ENCODE measurements at regions not wholly inside any gene's neighbourhood (a gene's known extent, or its start where the extent isn't known, plus 50 kb on each side); places are given as distances from the start of the nearest gene placed in this dataset.

- DNase-seq (ENCODE audit: low read depth), result no peak
Observed at GRCh38 chr10:130371156-130371555, 235.0 kb downstream of the GLRX3 start.

GRCh38 chr10:130371666-130372065, 235.5 kb downstream of the GLRX3 start:
- DNase-seq (ENCODE audit: low read depth), result no peak

GRCh38 chr10:130372222-130372621, 236.0 kb downstream of the GLRX3 start:
- DNase-seq (ENCODE audit: low read depth), result no peak

GRCh38 chr10:130372866-130373265, 236.7 kb downstream of the GLRX3 start:
- DNase-seq (ENCODE audit: low read depth), result no peak

GRCh38 chr10:130377986-130378540, 241.9 kb downstream of the GLRX3 start:
- no peak for DNase-seq (ENCODE audit: low read depth)

GRCh38 chr10:130378556-130379400, 242.6 kb downstream of the GLRX3 start:
- no peak for DNase-seq (ENCODE audit: low read depth)

GRCh38 chr10:130380056-130380455, 243.9 kb downstream of the GLRX3 start:
- DNase-seq (ENCODE audit: low read depth), result no peak

GRCh38 chr10:130382031-130382430, 245.8 kb downstream of the GLRX3 start:
- no peak for DNase-seq (ENCODE audit: low read depth)

- no peak for DNase-seq (ENCODE audit: low read depth)
Observed at GRCh38 chr10:130387936-130388580, 251.9 kb downstream of the GLRX3 start.

- DNase-seq (ENCODE audit: low read depth), result no peak
Observed at GRCh38 chr10:130388746-130389145, 252.6 kb downstream of the GLRX3 start.

- no peak for DNase-seq (ENCODE audit: low read depth)
Observed at GRCh38 chr10:130389906-130390305, 253.7 kb downstream of the GLRX3 start.

- DNase-seq (ENCODE audit: low read depth), result no peak
Observed at GRCh38 chr10:130392031-130392430, 255.8 kb downstream of the GLRX3 start.

- no peak for DNase-seq (ENCODE audit: low read depth)
Observed at GRCh38 chr10:130393342-130393741, 257.2 kb downstream of the GLRX3 start.

- no peak for DNase-seq (ENCODE audit: low read depth)
Observed at GRCh38 chr10:130394832-130395231, 258.6 kb downstream of the GLRX3 start.

GRCh38 chr10:130395248-130395936, 259.2 kb downstream of the GLRX3 start:
- no peak for DNase-seq (ENCODE audit: low read depth)

GRCh38 chr10:130396044-130396443, 259.9 kb downstream of the GLRX3 start:
- DNase-seq (ENCODE audit: low read depth), result no peak

GRCh38 chr10:130398090-130398994, 262.2 kb downstream of the GLRX3 start:
- no peak for DNase-seq (ENCODE audit: low read depth)

GRCh38 chr10:130399425-130399950, 263.3 kb downstream of the GLRX3 start:
- no peak for DNase-seq (ENCODE audit: low read depth)

- no peak for DNase-seq (ENCODE audit: low read depth)
Observed at GRCh38 chr10:130400890-130401289, 264.7 kb downstream of the GLRX3 start.

GRCh38 chr10:130401860-130402765, 265.9 kb downstream of the GLRX3 start:
- no peak for DNase-seq (ENCODE audit: low read depth)
